Hepatocyte (in vitro differentiated cells): ENCODE measurements at regions not wholly inside any gene's neighbourhood (a gene's known extent, or its start where the extent isn't known, plus 50 kb on each side); places are given as distances from the start of the nearest gene placed in this dataset.

ENCODE experiments used
- EZH2phosphoT487 ChIP-seq: fragments of 200-600 bp; sonication (generic); IDR thresholded peaks from one replicate; pipeline ENCODE4 v1.6.1; 2018; ENCODE audit warnings: antibody characterized with exemption, mild to moderate bottlenecking, low read depth, moderate library complexity; ENCODE audit not compliant: unreplicated experiment, severe bottlenecking
- TF ChIP-seq, protein P1 (sequence below): fragments of 200-600 bp; sonication (generic); IDR thresholded peaks from 2 replicates; pipeline ENCODE4 v1.5.1; 2016; ENCODE audit warnings: antibody characterized with exemption, mild to moderate bottlenecking; ENCODE audit not compliant: poor library complexity

DNA sequence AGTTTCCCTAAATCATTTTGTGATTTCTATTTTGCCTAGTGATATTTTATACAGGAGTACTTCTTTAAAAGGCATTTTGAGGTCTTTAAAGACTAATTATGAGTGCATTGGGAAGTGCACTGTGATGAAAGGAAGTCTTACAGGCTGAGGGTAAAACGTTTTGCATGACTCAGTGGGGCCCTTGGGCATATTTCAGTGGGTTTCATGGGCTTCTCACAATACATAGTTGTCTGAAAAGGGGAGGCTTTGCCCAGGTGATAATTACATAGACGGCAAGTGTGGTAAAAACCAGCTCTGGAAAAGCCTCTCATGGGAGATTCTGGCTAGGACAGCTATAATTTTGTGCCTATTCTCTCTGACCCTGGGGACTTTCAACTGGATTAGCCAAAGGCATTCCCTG is 387.2 kb downstream of the ARHGEF28 start:
- TF ChIP-seq, protein P1, sequence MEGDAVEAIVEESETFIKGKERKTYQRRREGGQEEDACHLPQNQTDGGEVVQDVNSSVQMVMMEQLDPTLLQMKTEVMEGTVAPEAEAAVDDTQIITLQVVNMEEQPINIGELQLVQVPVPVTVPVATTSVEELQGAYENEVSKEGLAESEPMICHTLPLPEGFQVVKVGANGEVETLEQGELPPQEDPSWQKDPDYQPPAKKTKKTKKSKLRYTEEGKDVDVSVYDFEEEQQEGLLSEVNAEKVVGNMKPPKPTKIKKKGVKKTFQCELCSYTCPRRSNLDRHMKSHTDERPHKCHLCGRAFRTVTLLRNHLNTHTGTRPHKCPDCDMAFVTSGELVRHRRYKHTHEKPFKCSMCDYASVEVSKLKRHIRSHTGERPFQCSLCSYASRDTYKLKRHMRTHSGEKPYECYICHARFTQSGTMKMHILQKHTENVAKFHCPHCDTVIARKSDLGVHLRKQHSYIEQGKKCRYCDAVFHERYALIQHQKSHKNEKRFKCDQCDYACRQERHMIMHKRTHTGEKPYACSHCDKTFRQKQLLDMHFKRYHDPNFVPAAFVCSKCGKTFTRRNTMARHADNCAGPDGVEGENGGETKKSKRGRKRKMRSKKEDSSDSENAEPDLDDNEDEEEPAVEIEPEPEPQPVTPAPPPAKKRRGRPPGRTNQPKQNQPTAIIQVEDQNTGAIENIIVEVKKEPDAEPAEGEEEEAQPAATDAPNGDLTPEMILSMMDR, result no peak
- no peak for TF ChIP-seq EZH2phosphoT487
